C4-2B (cell line): ENCODE measurements at regions not wholly inside any gene's neighbourhood (a gene's known extent, or its start where the extent isn't known, plus 50 kb on each side); places are given as distances from the start of the nearest gene placed in this dataset.
"Not testable (repeated sequence)": the region's sequence is repeated elsewhere in the genome, so short reads cannot be mapped to it uniquely, and the experiment has no call there.

ENCODE experiments used
- H3K27ac ChIP-seq: fragments of 450-650 bp; 2 replicates; pipeline ENCODE4 v1.5.1; 2017
- ZFX ChIP-seq: fragments of 450-650 bp; IDR thresholded peaks from 2 replicates; pipeline ENCODE4 v1.6.1; 2017
- TF ChIP-seq, protein P1 (sequence below): fragments of 450-650 bp; conservative IDR thresholded peaks from 2 replicates; pipeline ENCODE4 v1.5.1; 2017; ENCODE audit warnings: mild to moderate bottlenecking

DNA sequence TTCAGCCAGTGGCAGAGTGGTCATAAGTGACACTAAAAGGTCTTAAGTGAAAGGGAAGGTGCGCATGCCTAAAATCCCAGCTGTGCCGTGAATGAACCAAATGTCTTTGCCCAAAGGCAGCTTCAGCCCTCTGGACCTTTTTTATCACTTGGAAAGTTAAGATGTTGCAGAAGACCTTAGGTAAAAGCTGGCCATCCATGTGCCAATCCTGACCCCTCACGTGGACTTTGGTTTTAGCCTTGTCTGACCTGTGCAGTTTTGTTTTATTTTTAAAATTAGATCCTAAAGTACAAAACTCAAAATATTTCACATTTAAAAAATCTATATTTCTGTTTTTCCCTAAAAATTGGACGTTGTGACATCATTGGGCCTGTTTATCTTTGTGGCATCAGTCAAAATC, 429.5 kb downstream of the STK39 start:
- no peak for TF ChIP-seq ZFX
- TF ChIP-seq, protein P1, sequence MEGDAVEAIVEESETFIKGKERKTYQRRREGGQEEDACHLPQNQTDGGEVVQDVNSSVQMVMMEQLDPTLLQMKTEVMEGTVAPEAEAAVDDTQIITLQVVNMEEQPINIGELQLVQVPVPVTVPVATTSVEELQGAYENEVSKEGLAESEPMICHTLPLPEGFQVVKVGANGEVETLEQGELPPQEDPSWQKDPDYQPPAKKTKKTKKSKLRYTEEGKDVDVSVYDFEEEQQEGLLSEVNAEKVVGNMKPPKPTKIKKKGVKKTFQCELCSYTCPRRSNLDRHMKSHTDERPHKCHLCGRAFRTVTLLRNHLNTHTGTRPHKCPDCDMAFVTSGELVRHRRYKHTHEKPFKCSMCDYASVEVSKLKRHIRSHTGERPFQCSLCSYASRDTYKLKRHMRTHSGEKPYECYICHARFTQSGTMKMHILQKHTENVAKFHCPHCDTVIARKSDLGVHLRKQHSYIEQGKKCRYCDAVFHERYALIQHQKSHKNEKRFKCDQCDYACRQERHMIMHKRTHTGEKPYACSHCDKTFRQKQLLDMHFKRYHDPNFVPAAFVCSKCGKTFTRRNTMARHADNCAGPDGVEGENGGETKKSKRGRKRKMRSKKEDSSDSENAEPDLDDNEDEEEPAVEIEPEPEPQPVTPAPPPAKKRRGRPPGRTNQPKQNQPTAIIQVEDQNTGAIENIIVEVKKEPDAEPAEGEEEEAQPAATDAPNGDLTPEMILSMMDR = no peak

GRCh38 chr2:167817422-167817821, 430.0 kb downstream of the STK39 start:
- no peak overlapping the region for H3K27ac ChIP-seq
- TF ChIP-seq, protein P1 = no peak
- no peak for TF ChIP-seq ZFX

More for the DNA sequence above, 429.5 kb downstream of the STK39 start:
- no peak overlapping the region for H3K27ac ChIP-seq

DNA sequence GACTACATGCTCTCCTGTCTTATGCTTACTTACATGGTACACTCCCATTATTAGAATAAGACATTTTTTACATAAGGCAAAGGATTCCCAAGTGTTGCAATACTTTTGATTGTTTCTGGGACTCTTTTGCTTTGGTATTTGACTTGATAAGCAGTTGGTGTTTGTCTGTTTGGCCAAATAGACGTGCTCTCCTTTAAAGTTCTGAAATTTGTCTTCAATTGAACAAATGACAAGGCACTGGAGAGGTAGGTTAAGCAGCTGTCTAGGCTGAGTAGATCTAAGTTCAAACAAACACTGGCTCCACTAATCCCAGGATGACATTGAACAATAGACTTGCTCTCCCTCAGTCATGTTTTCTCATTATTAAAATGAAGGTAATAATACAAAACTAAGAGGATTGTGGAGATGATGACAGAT, 430.5 kb downstream of the STK39 start:
- TF ChIP-seq ZFX = no peak
- TF ChIP-seq, protein P1 = no peak

DNA sequence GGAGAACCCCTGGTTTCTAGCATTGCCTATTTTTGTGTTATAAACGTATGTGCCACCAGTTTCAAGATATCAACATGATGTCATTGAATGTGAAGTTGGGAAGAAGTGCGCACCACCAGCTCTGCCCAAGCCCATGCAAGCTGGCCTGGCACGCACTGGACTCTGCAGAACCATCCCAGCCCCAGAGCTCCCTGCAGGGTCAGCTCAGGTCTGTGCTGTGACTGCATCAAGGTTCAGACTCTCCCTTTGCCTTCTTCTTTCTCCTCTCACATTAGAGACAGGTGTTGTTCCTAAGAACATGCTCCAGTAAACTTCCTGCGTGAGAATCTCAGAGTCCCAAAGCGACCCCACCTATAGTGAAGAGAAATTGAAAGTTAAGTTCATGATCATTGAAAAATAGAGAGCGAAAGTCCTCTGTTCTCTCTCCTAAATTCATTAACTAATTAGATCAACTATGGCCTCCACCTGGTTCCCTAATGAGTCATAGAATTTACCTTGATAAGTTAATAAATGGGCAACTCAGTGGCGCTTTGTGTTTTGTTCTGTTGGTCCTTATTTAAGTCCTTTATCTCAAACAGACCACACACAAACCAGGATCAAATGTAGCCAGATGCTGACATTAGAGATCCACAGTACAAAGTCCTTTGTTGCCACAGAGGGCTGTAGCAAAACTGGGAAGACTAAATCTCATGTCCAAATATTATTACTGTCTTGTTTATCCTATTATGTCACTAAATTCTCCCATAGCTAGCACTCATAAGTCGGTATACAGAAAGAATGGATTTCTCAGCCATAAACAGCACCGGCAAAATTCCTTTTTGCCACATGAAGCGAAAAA, 432.3 kb downstream of the STK39 start:
- TF ChIP-seq, protein P1 = no peak
- TF ChIP-seq ZFX = no peak
- no peak overlapping the region for H3K27ac ChIP-seq

More for the DNA sequence above, 430.5 kb downstream of the STK39 start:
- no peak overlapping the region for H3K27ac ChIP-seq

- not testable (repeated sequence) for H3K27ac ChIP-seq
Measured at GRCh38 chr2:167814482-167814880, 432.9 kb downstream of the STK39 start.

- not testable (repeated sequence) for H3K27ac ChIP-seq
Measured at GRCh38 chr2:167809799-167810198, 437.6 kb downstream of the STK39 start.

DNA sequence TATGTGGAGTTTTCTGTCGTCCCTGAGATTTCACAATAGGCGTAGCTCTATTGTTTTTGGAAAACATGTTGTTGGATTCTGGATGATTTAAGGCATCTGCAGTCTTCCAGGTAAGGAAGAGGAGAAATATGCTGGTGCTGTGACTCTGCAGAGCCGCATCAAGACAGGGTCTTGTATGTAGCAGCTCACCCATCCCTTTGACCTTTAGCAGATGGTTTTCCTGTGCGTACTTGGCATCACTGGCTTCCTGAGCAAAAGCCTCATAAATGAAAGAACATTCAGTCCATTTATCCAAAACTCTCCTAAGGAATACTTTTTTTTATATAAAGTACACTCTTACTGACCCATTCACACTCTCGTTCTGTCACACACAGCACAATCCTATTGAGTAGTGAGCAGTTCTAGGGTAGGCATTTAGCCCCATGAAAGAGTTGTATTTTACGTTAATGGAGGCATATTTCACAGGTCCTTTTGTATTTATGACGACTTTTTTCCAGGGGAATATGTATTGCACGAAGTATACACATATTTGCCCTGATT, 443.9 kb downstream of the STK39 start:
- no peak overlapping the region for H3K27ac ChIP-seq
- TF ChIP-seq, protein P1 = no peak
- no peak for TF ChIP-seq ZFX

GRCh38 chr2:167794554-167795255, 452.7 kb downstream of the STK39 start:
- H3K27ac ChIP-seq = no peak overlapping the region
- TF ChIP-seq ZFX = no peak
- TF ChIP-seq, protein P1 = no peak
